Tibial artery (tissue), 4 donors: ENCODE measurements at regions not wholly inside any gene's neighbourhood (a gene's known extent, or its start where the extent isn't known, plus 50 kb on each side); places are given as distances from the start of the nearest gene placed in this dataset.

Experiments used
- DNase-seq, 2 donors: peaks; one replicate each; pipeline ENCODE4 v3.0.0-alpha.2; 2019
- H3K27ac ChIP-seq, 2 donors: fragments of 200-600 bp; sonication (generic) in 1 of 2; 1 replicate in 1 of 2; 2 replicates in 1 of 2; pipeline ENCODE4 v1.5.1; 2018 to 2019; ENCODE audit warnings: mild to moderate bottlenecking in 1 of 2
- H3K27me3 ChIP-seq, 2 donors: fragments of 200-600 bp; sonication (generic) in 1 of 2; one replicate each; pipeline versions ENCODE4 v1.5.1 to v1.6.0; 2016 to 2019
- H3K36me3 ChIP-seq, 3 donors: fragments of 200-600 bp; sonication (generic) in 2 of 3; one replicate each; pipeline ENCODE4 v1.5.1; 2016 to 2019; ENCODE audit warnings: mild to moderate bottlenecking in 2 of 3
- H3K4me1 ChIP-seq, 4 donors: fragments of 200-600 bp; sonication (generic) in 2 of 4; 1 replicate in 3 of 4; 2 replicates in 1 of 4; pipeline ENCODE4 v1.5.1; 2016 to 2019
- H3K4me3 ChIP-seq, 2 donors: fragments of 200-600 bp; sonication (generic) in 1 of 2; 1 replicate in 1 of 2; 2 replicates in 1 of 2; pipeline ENCODE4 v1.5.1; 2018 to 2019; ENCODE audit warnings: mild to moderate bottlenecking in 2 of 2
- H3K9me3 ChIP-seq, 3 donors: fragments of 200-600 bp; sonication (generic) in 1 of 3; one replicate each; pipeline ENCODE4 v1.5.1; 2016 to 2019
- CTCF ChIP-seq, 2 experiments: fragments of 200-600 bp in 1 of 2; fragments of 450-650 bp in 1 of 2; IDR thresholded peaks; one replicate each; pipeline ENCODE4 v1.5.1; 2017 to 2019; ENCODE audit warnings: antibody characterized with exemption in 2 of 2, mild to moderate bottlenecking in 1 of 2, moderate library complexity in 1 of 2
- intact Hi-C: fragments of 100-400 bp; cut with DNase I; formaldehyde crosslinking; loops from one replicate; pipeline ENCODE4 v1.15.0; 2023; ENCODE audit warnings: low total_unique reads

- Histone ChIP-seq H3K4me3 (no peak overlapping the region), H3K4me1 (no peaks in the 10 kb centered on the region), H3K27me3 (no peaks in the 10 kb centered on the region), H3K36me3 (no peaks in the 10 kb centered on the region), H3K9me3 (no peaks in the 10 kb centered on the region), H3K27ac (no peak overlapping the region)
- no peak for TF ChIP-seq CTCF (IDR thresholded peaks at IDR 0.05)
- no peak for DNase-seq
- intact Hi-C loops, result no loop called here
Observed at GRCh38 chr15:46751303-46751702, 966.0 kb upstream of the SEMA6D start.

- no peak for TF ChIP-seq CTCF (IDR thresholded peaks at IDR 0.05)
- Histone ChIP-seq H3K27me3 (no peaks in the 10 kb centered on the region), H3K4me3 (no peak overlapping the region), H3K9me3 (no peaks in the 10 kb centered on the region), H3K4me1 (no peaks in the 10 kb centered on the region), H3K36me3 (no peaks in the 10 kb centered on the region), H3K27ac (no peak overlapping the region)
- intact Hi-C loops, result no loop called here
- DNase-seq, result no peak
Observed at GRCh38 chr15:46753946-46754345, 963.4 kb upstream of the SEMA6D start.

- intact Hi-C loops, result no loop called here
Observed at GRCh38 chr15:46763091-46763490, 954.2 kb upstream of the SEMA6D start.

GRCh38 chr15:46764851-46765250 is 952.5 kb upstream of the SEMA6D start:
- Histone ChIP-seq H3K4me1 (no peaks in the 10 kb centered on the region), H3K4me3 (no peak overlapping the region), H3K9me3 (peaks cover 0 to 11% (median 0%) of the 10 kb centered on the region in 3 donors), H3K27ac (no peak overlapping the region), H3K27me3 (no peaks in the 10 kb centered on the region), H3K36me3 (no peaks in the 10 kb centered on the region)
- intact Hi-C loops, result no loop called here
- no peak for DNase-seq
- TF ChIP-seq CTCF (IDR thresholded peaks at IDR 0.05), result no peak

More at GRCh38 chr15:46763091-46763490, 954.2 kb upstream of the SEMA6D start:
- Histone ChIP-seq H3K9me3 (peaks cover 0 to 2% (median 0%) of the 10 kb centered on the region in 3 donors), H3K4me1 (no peaks in the 10 kb centered on the region), H3K36me3 (no peaks in the 10 kb centered on the region), H3K27ac (no peak overlapping the region), H3K27me3 (no peaks in the 10 kb centered on the region), H3K4me3 (no peak overlapping the region)
- DNase-seq, result no peak
- TF ChIP-seq CTCF (IDR thresholded peaks at IDR 0.05), result no peak

DNA sequence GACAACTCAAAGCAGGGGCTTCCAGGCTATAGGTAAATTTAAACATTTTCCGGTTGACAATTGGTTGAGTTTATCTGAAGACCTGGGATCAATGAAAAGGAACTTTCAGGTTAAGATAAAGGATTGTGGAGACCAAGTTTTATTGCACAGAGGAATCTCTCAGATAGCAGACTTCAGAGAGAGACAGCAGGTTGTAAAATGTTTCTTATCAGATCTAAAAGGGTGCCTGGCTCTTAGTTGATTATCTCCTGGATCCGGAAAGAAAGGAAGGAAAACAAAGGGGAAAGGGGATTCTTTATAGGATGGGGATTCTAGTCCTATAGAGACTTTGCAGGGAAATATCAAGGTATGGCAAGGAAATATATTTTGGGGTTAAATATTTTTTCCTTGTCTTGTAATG is 951.3 kb upstream of the SEMA6D start:
- Histone ChIP-seq H3K9me3 (peaks cover 0 to 11% (median 0%) of the 10 kb centered on the region in 3 donors), H3K4me3 (no peak overlapping the region), H3K27me3 (no peaks in the 10 kb centered on the region), H3K4me1 (no peaks in the 10 kb centered on the region), H3K36me3 (no peaks in the 10 kb centered on the region), H3K27ac (no peak overlapping the region)
- intact Hi-C loops, result no loop called here
- DNase-seq, result no peak
- TF ChIP-seq CTCF (IDR thresholded peaks at IDR 0.05), result no peak

GRCh38 chr15:46768287-46768686 is 949.0 kb upstream of the SEMA6D start:
- H3K36me3 ChIP-seq, result no peaks in the 10 kb centered on the region
- H3K4me3 ChIP-seq, result no peak overlapping the region
- no peaks in the 10 kb centered on the region for H3K4me1 ChIP-seq
- no peak for TF ChIP-seq CTCF (IDR thresholded peaks at IDR 0.05)
- peaks cover 0 to 11% (median 0%) of the 10 kb centered on the region in 3 donors for H3K9me3 ChIP-seq
- no peak overlapping the region for H3K27ac ChIP-seq
- intact Hi-C loops, result no loop called here
- H3K27me3 ChIP-seq, result no peaks in the 10 kb centered on the region
- DNase-seq, result no peak
